Fibroblast of skin of right biceps (primary cell): ENCODE measurements at regions not wholly inside any gene's neighbourhood (a gene's known extent, or its start where the extent isn't known, plus 50 kb on each side); places are given as distances from the start of the nearest gene placed in this dataset.
"Not testable (repeated sequence)": the region's sequence is repeated elsewhere in the genome, so short reads cannot be mapped to it uniquely, and the experiment has no call there.

Experiments used
- DNase-seq: peaks from one replicate; pipeline ENCODE4 v3.0.0-alpha.2; 2013

DNA sequence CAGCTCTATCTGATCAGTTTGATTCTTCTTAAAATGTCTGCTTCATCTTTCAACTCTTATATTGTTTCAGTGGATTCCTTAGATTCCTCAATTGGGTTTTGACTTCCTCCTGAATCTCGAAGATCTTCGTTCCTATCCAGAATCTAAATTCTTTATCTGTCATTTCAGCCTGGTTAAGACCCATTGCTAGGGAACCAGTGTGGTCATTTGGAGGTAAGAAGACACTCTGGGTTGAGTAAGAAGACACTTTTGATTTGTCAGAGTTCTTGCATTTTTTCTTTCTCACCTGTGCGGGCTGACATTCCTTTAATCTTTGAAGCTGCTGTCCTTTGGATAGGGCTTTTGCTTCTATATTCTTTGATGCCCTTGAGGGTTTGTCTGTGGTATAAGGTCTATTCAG, 291.9 kb downstream of the SLC7A11 start:
- no peak for DNase-seq

DNA sequence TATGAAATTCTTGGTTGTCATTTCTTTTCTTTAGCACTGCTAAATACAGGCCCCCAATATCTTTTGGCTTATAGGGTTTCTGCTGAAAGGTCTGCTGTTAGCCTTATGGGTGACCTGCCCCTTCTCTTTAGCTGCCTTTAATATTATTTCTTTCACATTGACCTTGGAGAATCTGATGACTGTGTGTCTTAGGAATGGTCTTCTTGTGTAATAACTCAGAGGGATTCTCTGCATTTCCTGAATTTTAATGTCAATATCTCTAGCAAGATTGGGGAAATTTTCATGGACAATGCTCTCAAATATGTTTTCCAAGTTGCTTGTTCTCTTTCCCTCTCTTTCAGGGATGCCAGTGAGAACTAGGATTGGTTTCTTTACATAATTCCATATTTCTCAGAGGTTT, 292.4 kb downstream of the SLC7A11 start:
- DNase-seq: peak; percentile 43

DNA sequence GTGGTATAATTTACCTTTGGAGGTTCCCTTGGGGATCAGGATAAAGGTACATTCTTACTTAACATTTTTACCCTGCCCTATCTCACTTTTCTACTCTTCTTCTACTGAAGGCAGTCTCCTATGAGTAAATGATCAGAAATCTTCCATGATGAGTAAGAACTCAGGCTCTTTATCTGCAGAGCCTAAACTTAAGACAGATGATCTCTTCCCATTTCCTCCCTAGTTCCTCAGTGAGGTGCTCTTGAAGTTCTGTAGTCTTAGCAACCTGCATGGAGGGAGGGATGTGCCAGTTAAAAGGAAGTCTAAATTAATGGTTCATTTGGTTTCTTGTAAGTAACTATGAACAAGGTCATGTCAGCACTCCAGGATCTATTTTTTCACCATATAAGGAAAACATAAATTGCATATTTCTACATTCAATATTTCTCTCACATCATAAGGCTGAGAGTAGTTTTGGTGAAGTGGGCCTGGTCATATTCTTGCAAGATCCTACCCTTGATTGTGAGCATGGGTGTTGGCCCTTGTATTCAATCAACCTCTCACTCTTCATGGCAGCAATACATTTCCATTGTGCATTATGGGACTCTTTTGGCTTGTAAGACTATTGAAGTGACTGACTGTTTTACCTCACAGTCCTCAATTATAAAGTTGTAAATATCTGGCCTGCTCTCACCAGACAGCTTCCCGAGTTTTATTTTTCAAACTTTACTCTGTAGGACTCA, 295.5 kb downstream of the SLC7A11 start:
- peak; percentile 54 for DNase-seq

DNA sequence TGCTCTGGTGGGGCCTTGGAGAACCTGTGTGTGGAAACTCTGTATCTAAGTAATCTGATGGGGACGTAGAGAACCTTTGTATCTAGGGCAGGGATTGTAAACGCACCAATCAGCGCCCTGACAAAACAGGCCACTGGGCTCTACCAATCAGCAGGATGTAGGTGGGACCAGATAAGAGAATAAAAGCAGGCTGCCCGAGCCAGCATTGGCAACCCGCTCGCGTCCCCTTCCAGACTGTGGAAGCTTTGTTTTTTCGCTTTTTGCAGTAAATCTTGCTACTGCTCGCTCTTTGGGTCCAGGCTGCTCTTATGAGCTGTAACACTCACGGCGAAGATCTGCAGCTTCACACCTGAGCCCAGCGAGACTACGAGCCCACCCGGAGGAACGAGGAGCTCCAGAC, 299.3 kb downstream of the SLC7A11 start:
- DNase-seq: not testable (repeated sequence)

DNA sequence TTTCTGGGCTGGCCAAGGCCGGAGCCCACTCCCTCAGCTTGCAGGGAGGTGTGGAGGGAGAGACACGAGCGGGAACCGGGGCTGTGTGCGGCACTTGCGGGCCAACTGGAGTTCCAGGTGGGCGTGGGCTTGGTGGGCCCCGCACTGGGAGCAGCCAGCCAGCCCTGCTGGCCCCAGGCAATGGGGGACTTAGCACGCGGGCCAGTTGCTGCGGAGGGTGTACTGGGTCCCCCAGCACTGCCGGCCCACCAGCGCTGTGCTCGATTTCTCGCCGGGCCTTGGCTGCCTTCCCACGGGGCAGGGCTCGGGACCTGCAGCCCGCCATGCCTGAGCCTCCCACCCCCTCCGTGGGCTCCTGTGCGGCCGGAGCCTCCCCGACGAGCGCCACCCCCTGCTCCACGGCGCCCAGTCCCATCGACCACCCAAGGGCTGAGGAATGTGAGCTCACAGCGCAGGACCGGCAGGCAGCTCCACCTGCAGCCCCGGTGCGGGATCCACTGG, 300.1 kb downstream of the SLC7A11 start:
- not testable (repeated sequence) for DNase-seq

DNA sequence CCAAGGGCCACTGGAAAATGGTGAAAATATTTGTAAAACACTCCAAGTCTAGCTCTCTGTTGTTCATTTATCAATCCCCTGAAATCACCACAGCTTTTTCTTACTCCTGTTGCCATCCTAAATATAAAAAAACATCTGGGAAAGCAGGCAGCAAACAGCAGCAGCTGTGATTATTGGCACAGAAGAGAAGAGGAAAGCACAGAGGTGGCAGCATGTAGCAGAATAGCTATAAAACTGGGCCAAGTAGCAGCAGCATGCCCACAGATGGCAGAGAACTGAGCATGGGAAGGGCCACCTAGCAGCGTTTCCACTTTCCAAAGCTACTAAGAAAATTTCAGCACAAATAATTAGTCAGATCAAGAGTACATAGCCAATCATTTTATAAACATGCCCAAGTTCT, 307.2 kb downstream of the SLC7A11 start:
- no peak for DNase-seq

DNA sequence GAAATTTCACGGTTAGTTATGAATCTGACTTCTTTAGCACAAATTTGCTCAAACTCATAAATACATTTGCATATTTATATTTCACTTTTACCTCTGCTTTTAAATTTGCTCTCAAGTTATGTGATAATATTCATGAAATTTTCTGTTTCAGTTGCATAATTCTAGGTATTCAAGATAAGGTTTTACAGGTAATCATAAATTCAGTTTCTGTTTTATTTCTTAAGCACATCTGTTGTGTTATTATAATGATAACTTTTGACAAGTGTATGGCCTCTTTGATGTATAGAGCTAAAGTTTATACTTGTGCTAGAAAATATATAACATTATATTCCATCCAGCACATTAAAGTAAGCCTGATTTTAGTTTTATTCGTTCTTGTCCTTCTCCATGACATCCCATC, 308.1 kb downstream of the SLC7A11 start:
- no peak for DNase-seq

DNA sequence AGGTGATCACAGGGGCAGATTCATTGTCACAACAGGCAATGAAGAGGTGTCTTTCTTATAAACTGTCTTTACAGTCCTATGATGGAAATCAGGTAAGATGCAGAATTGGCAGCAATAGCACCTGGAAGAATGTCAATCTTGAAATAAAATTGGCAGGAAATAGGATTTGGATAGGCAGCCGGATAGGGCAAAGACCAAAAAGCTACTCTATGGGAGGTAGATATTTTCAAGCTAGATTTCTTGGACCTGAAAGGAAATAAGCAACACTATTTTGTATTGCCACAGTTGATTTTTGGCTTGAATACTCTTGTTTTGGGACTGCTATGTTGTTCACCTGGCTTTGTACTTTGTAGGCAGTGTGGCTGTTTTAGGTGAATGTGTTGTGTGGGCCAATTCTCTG, 314.2 kb downstream of the SLC7A11 start:
- no peak for DNase-seq

DNA sequence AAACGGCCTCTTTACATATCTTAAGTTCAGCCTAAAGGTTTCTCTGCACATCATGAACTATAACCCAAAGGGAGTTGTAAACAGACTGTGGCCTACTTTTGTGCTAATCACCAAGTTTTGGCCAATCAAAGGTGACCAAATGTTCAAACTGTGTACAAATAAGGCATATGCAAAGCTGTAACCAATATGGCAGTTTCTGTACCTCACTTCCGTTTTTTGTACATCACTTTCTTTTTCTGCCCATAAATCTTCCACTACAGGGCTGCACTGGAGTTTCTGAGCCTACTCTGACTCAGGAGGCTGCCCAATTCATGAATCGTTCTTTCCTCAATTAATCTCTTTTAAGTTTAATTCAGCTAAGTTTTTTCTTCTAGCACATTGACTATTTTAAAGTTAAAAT, 318.7 kb downstream of the SLC7A11 start:
- DNase-seq: no peak

DNA sequence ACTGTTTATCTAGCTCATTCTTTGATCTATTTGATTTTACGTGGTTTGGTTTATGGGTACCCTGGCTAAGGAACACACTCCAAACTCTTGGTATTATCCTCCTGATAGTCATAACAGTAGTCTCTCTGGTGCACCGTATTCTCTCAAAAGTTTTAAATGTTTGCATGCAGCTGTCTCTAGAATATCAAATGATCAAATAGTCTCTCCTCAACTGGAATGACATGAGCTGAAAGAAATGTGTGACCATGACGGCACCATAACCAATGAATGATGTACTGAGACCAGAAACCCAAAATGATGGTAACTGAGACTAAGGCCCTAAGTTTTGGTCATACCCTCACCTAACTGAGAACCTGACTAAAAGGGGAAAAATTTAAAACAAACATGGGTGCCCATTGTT, 319.4 kb downstream of the SLC7A11 start:
- DNase-seq: no peak

DNA sequence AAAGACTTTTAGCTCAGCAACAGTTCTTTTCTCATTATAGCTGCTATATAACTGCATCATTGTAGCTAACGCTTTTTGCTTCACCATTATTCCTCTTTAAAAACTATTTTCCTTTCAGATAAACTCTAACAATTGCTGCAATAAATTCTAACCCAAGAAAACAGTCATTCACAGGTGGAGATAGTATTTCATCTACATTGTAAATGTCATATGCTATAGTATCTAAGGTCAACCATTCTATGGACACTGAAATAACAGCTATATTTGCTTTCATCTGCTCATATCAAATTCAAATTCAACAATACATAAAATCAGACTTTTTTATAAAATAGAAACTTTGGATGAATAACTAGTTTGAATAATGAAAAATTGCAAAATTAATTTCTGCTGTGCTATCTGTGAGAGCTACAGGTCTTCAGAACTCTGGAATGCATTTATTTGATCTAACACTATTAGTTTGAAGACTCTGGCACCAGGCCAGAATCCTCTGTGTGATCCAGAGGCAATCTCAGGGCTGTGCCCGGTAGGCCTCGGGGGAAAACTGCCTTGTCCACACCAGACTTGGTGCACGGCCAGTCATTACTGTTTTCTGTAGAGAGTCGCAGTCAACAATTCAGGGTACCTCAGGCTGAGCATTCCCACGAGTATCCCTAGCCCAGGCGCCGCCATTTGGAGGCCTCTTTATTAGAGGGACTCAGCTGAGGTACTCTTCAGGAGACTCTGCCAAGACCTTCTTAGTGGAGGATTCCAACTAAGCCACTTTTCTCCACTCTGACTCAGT, 332.4 kb downstream of the SLC7A11 start:
- DNase-seq: peak; percentile 10

DNA sequence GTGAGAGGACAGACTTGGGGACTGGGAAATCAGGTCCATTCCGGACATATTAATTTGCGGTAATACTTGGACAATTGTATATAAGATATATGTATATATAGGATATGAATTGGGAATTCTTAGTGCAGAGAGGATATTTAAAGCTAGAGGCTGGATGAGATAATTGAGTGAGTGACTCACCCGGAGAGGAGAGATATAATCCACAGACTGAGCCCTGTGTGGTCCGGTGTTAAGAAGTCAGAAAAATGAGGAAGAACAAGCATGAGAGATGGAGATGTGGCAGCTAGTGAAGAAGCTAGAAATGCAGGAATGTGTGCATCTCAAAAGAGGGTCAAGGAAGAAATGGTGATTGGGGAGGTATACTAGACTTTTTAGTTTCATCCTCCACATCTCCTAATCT, 336.2 kb downstream of the SLC7A11 start:
- DNase-seq: peak; percentile 64

DNA sequence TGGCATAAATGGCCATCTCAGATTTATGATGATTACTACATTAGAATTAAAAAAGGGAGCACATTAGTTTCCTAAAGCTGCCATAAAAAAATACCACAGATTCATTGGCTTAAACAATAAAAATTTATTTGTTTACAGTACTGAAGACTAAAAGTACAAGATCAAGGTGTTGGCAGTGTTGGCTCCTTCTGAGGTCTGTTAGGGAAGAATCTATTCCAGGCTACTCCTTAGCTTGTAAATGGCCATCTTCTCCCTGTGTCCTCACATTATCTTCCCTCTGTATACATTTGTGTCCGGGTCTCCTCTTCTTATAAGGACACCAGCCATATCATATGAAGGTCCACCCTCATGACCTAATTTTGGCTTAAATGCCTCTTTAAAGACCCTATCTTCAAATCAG, 341.0 kb downstream of the SLC7A11 start:
- no peak for DNase-seq

DNA sequence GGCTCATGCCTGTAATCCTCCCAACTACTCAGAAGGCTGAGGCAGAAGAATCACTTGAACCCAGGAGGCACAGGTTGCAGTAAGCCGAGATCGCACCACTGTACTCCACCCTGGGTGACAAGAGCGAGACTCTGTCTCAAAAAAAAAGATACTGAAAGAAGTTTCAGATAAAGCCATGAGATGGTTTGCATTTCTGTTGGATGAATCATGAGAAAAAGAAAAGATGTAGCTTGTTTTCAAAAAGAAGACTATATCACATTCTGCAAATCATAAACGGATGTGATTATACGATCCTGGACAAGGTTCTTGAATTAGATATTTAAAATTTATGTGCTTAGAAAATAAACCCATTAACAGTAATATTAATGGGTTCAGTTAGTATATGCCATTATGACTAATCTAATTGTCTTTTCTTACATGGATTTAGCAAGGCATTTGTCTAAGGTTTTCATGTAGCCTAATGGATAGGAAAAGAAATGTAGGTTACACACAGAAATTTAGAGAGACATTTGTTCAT, 345.9 kb downstream of the SLC7A11 start:
- no peak for DNase-seq

DNA sequence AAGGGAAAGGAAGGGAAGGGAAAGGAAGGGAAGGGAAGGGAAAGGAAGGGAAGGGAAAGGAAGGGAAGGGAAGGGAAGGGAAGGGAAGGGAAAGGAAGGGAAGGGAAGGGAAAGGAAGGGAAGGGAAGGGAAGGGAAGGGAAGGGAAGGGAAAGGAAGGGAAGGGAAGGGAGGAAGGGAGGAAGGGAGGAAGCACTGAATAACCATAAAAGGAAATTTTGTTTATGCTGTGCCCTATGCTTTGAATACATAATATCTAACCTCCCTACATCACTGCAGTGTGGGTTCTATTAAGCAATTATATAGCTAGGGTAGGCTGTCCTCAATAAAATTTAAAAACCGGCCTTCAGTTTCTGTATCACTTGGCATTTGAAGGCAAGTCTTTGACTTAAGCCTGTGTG, 346.6 kb downstream of the SLC7A11 start:
- DNase-seq: not testable (repeated sequence)

DNA sequence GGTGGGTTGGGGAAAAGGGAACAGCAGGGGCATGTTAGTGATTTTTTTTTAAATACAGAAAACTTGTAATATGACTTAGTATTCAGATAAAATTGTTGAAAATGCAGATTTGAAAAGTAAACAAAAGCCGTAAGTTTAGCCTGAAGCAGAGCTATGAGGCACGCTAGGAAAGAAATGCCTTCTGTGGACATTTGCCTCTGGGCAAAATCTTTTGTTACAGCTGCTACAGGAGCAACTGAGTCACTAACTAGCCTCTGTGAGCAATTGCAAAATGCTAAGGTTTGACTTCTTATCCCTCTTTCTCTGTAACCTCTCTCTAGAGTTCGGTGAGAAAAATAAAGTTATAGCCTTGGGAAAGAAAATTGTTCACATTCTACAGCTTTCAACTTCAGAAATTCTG, 350.0 kb downstream of the SLC7A11 start:
- DNase-seq: no peak

DNA sequence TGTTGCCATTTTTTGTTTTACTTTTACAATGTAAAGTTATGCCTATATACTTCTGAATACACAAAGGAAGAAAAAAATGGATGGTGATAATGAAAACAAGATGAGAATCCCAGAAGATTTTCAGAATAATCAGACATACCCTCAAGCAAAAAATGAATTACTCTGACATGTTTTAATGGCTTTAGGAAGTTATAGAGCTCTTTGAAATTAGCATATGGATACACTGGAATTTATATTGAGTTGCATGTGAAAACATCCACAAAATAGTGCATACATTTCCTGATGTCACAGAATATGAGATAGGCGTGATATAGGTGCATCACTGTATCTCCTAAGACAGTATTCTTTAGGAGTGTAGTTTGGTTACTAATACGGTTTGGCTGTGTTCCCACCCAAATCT, 351.3 kb downstream of the SLC7A11 start:
- no peak for DNase-seq

DNA sequence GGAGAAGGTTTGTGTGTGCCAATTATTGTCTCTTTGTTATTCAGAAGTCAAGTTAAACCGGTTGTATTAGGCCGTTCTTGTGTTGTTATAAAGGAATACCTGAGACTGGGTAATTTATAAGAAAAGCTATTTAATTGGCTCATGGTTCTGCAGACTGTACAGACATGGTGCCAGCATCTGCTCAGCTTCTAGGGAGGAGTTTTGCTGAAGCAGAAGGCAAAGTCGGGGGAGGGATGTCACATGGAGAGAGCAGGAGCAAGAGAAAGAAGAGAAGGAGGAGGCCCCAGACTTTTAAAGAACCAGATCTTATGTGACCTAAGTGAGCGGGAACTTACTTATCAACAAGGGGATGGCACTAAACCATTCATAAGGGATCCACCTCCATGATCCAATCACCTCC, 349.3 kb upstream of the PCDH18 start:
- no peak for DNase-seq

DNA sequence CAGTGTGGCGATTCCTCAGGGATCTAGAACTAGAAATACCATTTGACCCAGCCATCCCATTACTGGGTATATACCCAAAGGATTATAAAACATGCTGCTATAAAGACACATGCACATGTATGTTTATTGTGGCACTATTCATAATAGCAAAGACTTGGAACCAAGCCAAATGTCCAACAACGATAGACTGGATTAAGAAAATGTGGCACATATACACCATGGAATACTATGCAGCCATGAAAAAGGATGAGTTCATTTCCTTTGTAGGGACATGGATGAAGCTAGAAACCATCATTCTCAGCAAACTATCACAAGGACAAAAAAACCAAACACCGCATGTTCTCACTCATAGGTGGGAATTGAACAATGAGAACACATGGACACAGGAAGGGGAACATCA, 335.8 kb upstream of the PCDH18 start:
- DNase-seq: not testable (repeated sequence)

DNA sequence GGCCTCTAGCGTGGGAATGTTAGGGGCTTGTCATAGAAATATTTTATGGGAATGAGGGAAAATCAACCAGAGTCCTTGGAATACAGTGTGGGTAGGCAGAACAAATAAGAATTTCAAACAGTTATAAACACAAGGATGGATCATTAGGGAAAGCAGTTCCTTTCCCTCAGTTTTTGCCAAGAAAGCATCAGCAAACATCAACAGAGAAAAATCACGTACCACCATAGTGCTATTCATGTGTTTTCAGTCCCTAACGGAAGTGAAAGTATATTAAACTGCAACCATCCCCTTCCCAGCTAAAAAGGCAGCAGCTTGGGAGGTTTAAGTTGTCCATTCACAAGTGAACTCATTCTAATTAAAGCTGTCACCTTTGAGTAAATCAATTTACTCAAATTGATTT, 334.4 kb upstream of the PCDH18 start:
- DNase-seq: no peak

DNA sequence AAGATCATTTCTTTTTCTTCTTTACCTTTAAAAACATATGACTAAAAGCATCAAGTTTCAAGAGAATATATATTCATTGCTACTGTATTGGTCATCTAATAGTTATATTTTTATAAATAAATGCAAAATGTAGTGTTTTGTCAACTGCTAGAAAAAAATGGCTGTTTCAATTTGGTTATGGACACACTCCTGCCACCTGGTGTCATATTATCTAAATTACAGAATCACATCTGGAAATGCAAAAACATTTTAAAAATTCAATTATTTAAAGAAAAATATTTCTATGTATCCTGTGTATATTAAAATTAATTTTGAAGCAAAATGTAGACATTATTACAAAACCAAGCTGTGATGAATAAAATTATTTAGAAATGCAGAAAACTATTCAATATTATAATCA, 329.4 kb upstream of the PCDH18 start:
- DNase-seq: peak; percentile 28

DNA sequence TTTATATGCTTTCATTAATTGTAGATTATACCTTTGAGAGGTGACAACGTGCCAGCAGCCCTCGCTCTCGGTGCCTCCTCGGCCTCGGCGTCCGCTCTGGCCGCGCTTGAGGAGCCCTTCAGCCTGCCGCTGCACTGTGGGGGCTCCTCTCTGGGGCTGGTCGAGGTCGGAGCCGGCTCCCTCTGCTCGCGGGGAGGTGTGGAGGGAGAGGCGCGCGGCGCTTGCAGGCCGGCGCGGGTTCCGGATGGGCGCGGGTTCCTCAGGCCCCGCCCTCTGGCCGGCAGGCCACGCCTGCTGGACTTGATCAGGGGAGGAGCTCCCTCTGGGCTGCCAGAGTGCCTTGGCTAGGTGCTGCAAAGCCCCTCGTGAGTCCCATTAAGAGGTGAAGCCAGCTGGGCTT, 321.1 kb upstream of the PCDH18 start:
- no peak for DNase-seq

DNA sequence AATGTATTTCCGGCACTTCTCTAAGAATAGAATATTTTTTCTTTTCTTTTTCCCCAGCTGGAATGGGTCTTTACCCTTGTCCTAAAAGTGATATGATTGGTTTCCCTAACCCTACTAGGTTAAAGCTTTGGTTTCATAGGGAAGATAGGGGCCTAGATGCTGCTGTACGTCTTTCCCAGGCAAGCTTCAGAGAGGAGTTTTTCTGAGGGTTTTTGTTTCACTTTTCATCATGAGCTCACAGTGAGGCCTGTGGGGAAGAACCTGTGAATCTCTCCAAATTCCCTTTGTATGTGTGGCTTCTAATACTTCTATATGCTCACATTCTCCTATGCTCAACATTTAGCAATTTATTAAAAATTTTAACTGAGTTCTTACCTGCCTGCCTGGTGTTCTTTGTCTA, 320.0 kb upstream of the PCDH18 start:
- DNase-seq: no peak

DNA sequence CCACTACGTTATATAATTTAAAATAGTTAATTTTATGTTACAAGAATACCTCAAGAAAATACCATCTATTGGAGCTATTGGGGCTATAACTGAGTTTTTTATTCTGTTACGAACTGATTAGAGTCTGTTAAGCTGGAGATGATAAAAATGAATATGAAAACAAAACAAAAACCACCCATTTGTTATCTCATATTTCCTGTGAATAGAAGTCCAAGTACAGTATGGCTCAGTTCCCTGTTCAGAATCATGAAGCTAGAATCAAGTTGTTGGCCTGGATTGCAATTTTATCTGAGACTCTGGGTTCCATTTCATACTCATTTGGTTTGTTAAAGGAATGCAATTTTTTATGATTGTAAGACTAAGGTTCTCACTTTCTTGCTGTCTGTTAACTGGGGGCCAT, 319.1 kb upstream of the PCDH18 start:
- no peak for DNase-seq
